ENCODE measurements at regions not wholly inside any gene's neighbourhood (a gene's known extent, or its start where the extent isn't known, plus 50 kb on each side); places are given as distances from the start of the nearest gene placed in this dataset.

GRCh38 chr7:31203551-31203950 is 137.0 kb downstream of the NEUROD6 start:
- H3K4me3 ChIP-seq (ENCODE audit: low read length) = no peak overlapping the region
- Mint-ChIP-seq H3K27me3 (peaks cover 5% of the 10 kb centered on the region), H3K36me3 (ENCODE audit: low read depth) (no peaks in the 10 kb centered on the region), H3K4me3 (no peak overlapping the region), H3K4me1 (ENCODE audit: low read depth) (no peaks in the 10 kb centered on the region), H3K9me3 (peaks cover 6% of the 10 kb centered on the region), H3K27ac (no peak overlapping the region)
- H3K9me3 ChIP-seq (ENCODE audit: control insufficient read depth in 1 of 2, insufficient read depth in 1 of 2, low read length in 2 of 2) = peaks cover 0 to 3% of the 10 kb centered on the region in 2 experiments
- DNase-seq = no peak
- no peak overlapping the region for H3K27ac ChIP-seq (ENCODE audit: low read depth in 1 of 2, low read length in 2 of 2)
- no peak for ATAC-seq (ENCODE audit: poor library complexity)
- H3K4me1 ChIP-seq (ENCODE audit: insufficient read depth, low read length) = no peaks in the 10 kb centered on the region
- POLR2A ChIA-PET = no interaction called here
- intact Hi-C loops (cut with DNase I, micrococcal nuclease) = no loop called here
- CTCF ChIA-PET = no interaction called here
- no peaks in the 10 kb centered on the region for H3K36me3 ChIP-seq (ENCODE audit: insufficient read depth, low read length)
- TF ChIP-seq, protein P1, sequence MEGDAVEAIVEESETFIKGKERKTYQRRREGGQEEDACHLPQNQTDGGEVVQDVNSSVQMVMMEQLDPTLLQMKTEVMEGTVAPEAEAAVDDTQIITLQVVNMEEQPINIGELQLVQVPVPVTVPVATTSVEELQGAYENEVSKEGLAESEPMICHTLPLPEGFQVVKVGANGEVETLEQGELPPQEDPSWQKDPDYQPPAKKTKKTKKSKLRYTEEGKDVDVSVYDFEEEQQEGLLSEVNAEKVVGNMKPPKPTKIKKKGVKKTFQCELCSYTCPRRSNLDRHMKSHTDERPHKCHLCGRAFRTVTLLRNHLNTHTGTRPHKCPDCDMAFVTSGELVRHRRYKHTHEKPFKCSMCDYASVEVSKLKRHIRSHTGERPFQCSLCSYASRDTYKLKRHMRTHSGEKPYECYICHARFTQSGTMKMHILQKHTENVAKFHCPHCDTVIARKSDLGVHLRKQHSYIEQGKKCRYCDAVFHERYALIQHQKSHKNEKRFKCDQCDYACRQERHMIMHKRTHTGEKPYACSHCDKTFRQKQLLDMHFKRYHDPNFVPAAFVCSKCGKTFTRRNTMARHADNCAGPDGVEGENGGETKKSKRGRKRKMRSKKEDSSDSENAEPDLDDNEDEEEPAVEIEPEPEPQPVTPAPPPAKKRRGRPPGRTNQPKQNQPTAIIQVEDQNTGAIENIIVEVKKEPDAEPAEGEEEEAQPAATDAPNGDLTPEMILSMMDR (IDR thresholded peaks at IDR 0.05) = no peak
- peaks cover 0 to 2% of the 10 kb centered on the region in 2 experiments for H3K27me3 ChIP-seq (ENCODE audit: control insufficient read depth in 1 of 2, insufficient read depth in 2 of 2, low read length in 2 of 2)

GRCh38 chr7:31202801-31203200 is 137.7 kb downstream of the NEUROD6 start:
- Histone ChIP-seq H3K36me3 (ENCODE audit: insufficient read depth, low read length) (no peaks in the 10 kb centered on the region), H3K27me3 (ENCODE audit: control insufficient read depth in 1 of 2, insufficient read depth in 2 of 2, low read length in 2 of 2) (peaks cover 0 to 2% of the 10 kb centered on the region in 2 experiments), H3K4me1 (ENCODE audit: insufficient read depth, low read length) (no peaks in the 10 kb centered on the region), H3K9me3 (ENCODE audit: control insufficient read depth in 1 of 2, insufficient read depth in 1 of 2, low read length in 2 of 2) (peaks cover 0 to 3% of the 10 kb centered on the region in 2 experiments), H3K27ac (ENCODE audit: low read depth in 1 of 2, low read length in 2 of 2) (no peak overlapping the region), H3K4me3 (ENCODE audit: low read length) (no peak overlapping the region)
- TF ChIP-seq, protein P1 (IDR thresholded peaks at IDR 0.05) = no peak
- ChIA-PET POLR2A (no interaction called here), CTCF (no interaction called here)
- Mint-ChIP-seq H3K9me3 (peaks cover 6% of the 10 kb centered on the region), H3K36me3 (ENCODE audit: low read depth) (no peaks in the 10 kb centered on the region), H3K4me3 (no peak overlapping the region), H3K27ac (no peak overlapping the region), H3K4me1 (ENCODE audit: low read depth) (no peaks in the 10 kb centered on the region), H3K27me3 (peaks cover 5% of the 10 kb centered on the region)
- ATAC-seq (ENCODE audit: poor library complexity) (no peak), DNase-seq (no peak)
- intact Hi-C loops (cut with DNase I, micrococcal nuclease) = no loop called here

GRCh38 chr7:31192986-31193385 is 140.9 kb downstream of the ADCYAP1R1 start:
- TF ChIP-seq, protein P1 (IDR thresholded peaks at IDR 0.05) = peak; percentile 2
- intact Hi-C loops (cut with DNase I, micrococcal nuclease) = no loop called here

More at GRCh38 chr7:31192986-31193385, 140.9 kb downstream of the ADCYAP1R1 start:
- peaks cover 8 to 14% of the 10 kb centered on the region in 2 experiments for H3K27me3 ChIP-seq (ENCODE audit: control insufficient read depth in 1 of 2, insufficient read depth in 2 of 2, low read length in 2 of 2)
- no peaks in the 10 kb centered on the region for H3K4me1 Mint-ChIP-seq (ENCODE audit: low read depth)
- DNase-seq (no peak), ATAC-seq (ENCODE audit: poor library complexity) (no peak)
- H3K36me3 ChIP-seq (ENCODE audit: insufficient read depth, low read length) = no peaks in the 10 kb centered on the region
- H3K27ac ChIP-seq (ENCODE audit: low read depth in 1 of 2, low read length in 2 of 2) = no peak overlapping the region
- H3K27me3 Mint-ChIP-seq = peaks cover 57% of the 10 kb centered on the region
- ChIA-PET POLR2A (no interaction called here), CTCF (no interaction called here)
- no peak overlapping the region for H3K27ac Mint-ChIP-seq
- H3K4me3 Mint-ChIP-seq = no peak overlapping the region
- no peak overlapping the region for H3K4me3 ChIP-seq (ENCODE audit: low read length)
- peaks cover 0 to 4% of the 10 kb centered on the region in 2 experiments for H3K9me3 ChIP-seq (ENCODE audit: control insufficient read depth in 1 of 2, insufficient read depth in 1 of 2, low read length in 2 of 2)
- H3K9me3 Mint-ChIP-seq = peaks cover 2% of the 10 kb centered on the region
- H3K4me1 ChIP-seq (ENCODE audit: insufficient read depth, low read length) = no peaks in the 10 kb centered on the region
- H3K36me3 Mint-ChIP-seq (ENCODE audit: low read depth) = no peaks in the 10 kb centered on the region

Measured in CD4-positive, alpha-beta T cell (primary cell).